H9 (cell line): ENCODE measurements at regions not wholly inside any gene's neighbourhood (a gene's known extent, or its start where the extent isn't known, plus 50 kb on each side); places are given as distances from the start of the nearest gene placed in this dataset.

ENCODE experiments used
- DNase-seq: peaks from one replicate; pipeline ENCODE4 v3.0.0-alpha.2; 2017
- H2AFZ ChIP-seq: one replicate; pipeline ENCODE4 v1.6.1; 2013; ENCODE audit warnings: mild to moderate bottlenecking, low read length, control low read depth, moderate library complexity
- H2AK5ac ChIP-seq: 2 replicates; pipeline ENCODE4 v1.6.1; 2013; ENCODE audit warnings: low read length, control low read depth, mixed read lengths; ENCODE audit not compliant: insufficient read length
- H2BK120ac ChIP-seq: one replicate; pipeline ENCODE4 v1.6.1; 2013; ENCODE audit warnings: low read depth, mild to moderate bottlenecking, low read length, control low read depth, inconsistent platforms; ENCODE audit not compliant: poor library complexity, severe bottlenecking
- H2BK12ac ChIP-seq: 2 replicates; pipeline ENCODE4 v1.6.1; 2013; ENCODE audit warnings: low read length, control low read depth, mixed read lengths, low read depth; ENCODE audit not compliant: insufficient read length
- H2BK15ac ChIP-seq: 2 replicates; pipeline ENCODE4 v1.6.1; 2013; ENCODE audit warnings: low read depth, low read length, control low read depth
- H2BK20ac ChIP-seq: one replicate; pipeline ENCODE4 v1.6.1; 2013; ENCODE audit warnings: low read depth, mild to moderate bottlenecking, low read length, control low read depth, inconsistent platforms; ENCODE audit not compliant: poor library complexity, severe bottlenecking
- H2BK5ac ChIP-seq: 2 replicates; pipeline ENCODE4 v1.6.1; 2013; ENCODE audit warnings: low read length, control low read depth, mixed read lengths; ENCODE audit not compliant: insufficient read length
- H3K14ac ChIP-seq: 2 replicates; pipeline ENCODE4 v1.6.1; 2013; ENCODE audit warnings: low read length, control low read depth; ENCODE audit not compliant: insufficient read depth
- H3K18ac ChIP-seq: 2 replicates; pipeline ENCODE4 v1.6.1; 2013; ENCODE audit warnings: low read depth, mild to moderate bottlenecking, mixed read lengths, low read length, control low read depth; ENCODE audit not compliant: insufficient read length
- H3K23ac ChIP-seq: 2 replicates; pipeline ENCODE4 v1.6.1; 2013; ENCODE audit warnings: low read length, control low read depth, mixed read lengths, low read depth; ENCODE audit not compliant: insufficient read length
- H3K23me2 ChIP-seq: 2 replicates; pipeline ENCODE4 v1.6.1; 2013; ENCODE audit warnings: low read depth, mild to moderate bottlenecking, mixed read lengths, low read length, control low read depth; ENCODE audit not compliant: insufficient read length, poor library complexity, severe bottlenecking
- H3K27ac ChIP-seq: 2 replicates; pipeline ENCODE4 v1.5.1; 2013; ENCODE audit warnings: low read length, control low read depth, mixed read lengths, low read depth; ENCODE audit not compliant: insufficient read length
- H3K27me3 ChIP-seq: 2 replicates; pipeline ENCODE4 v1.6.1; 2013; ENCODE audit warnings: low read length, control low read depth, inconsistent platforms; ENCODE audit not compliant: insufficient read depth
- H3K4ac ChIP-seq: 2 replicates; pipeline ENCODE4 v1.6.1; 2013; ENCODE audit warnings: low read depth, mild to moderate bottlenecking, control low read depth, inconsistent platforms, low read length, moderate library complexity
- H3K4me1 ChIP-seq: 2 replicates; pipeline ENCODE4 v1.6.1; 2013; ENCODE audit warnings: low read length, control low read depth, inconsistent platforms; ENCODE audit not compliant: insufficient read depth
- H3K4me2 ChIP-seq: 2 replicates; pipeline ENCODE4 v1.6.1; 2013; ENCODE audit warnings: low read length, control low read depth, mixed read lengths; ENCODE audit not compliant: insufficient read length, insufficient read depth
- H3K56ac ChIP-seq: 2 replicates; pipeline ENCODE4 v1.6.1; 2013; ENCODE audit warnings: low read depth, mild to moderate bottlenecking, mixed read lengths, low read length, control low read depth; ENCODE audit not compliant: insufficient read length
- H3K79me1 ChIP-seq: 2 replicates; pipeline ENCODE4 v1.6.1; 2013; ENCODE audit warnings: low read depth, mild to moderate bottlenecking, moderate library complexity, low read length, control low read depth, inconsistent platforms; ENCODE audit not compliant: insufficient read depth, poor library complexity, severe bottlenecking
- H3K79me2 ChIP-seq: 2 replicates; pipeline ENCODE4 v1.6.1; 2013; ENCODE audit warnings: low read length, control low read depth, inconsistent platforms; ENCODE audit not compliant: insufficient read depth
- H3K9ac ChIP-seq: 2 replicates; pipeline ENCODE4 v1.6.1; 2013; ENCODE audit warnings: low read length, control low read depth, mixed read lengths; ENCODE audit not compliant: insufficient read length; ENCODE audit errors: extremely low read depth
- H3K9me3 ChIP-seq: one replicate; pipeline ENCODE4 v1.6.1; 2013; ENCODE audit warnings: low read depth, low read length, inconsistent platforms; ENCODE audit not compliant: control insufficient read depth
- H3T11ph ChIP-seq: one replicate; pipeline ENCODE4 v1.6.1; 2013; ENCODE audit warnings: mild to moderate bottlenecking, low read length, control low read depth, inconsistent platforms
- H4K20me1 ChIP-seq: one replicate; pipeline ENCODE4 v1.6.1; 2013; ENCODE audit not compliant: control insufficient read depth, insufficient read length, insufficient read depth
- H4K5ac ChIP-seq: 2 replicates; pipeline ENCODE4 v1.6.1; 2013; ENCODE audit warnings: low read depth, mild to moderate bottlenecking, mixed read lengths, low read length, control low read depth; ENCODE audit not compliant: insufficient read length
- H4K8ac ChIP-seq: replicated peaks from 2 replicates; pipeline ENCODE4 v1.6.1; 2013; ENCODE audit warnings: low read length, control low read depth, mixed read lengths, low read depth; ENCODE audit not compliant: insufficient read length
- H4K91ac ChIP-seq: 2 replicates; pipeline ENCODE4 v1.6.1; 2013; ENCODE audit warnings: low read depth, mild to moderate bottlenecking, moderate library complexity, mixed read lengths, low read length, control low read depth; ENCODE audit not compliant: insufficient read length
- H3K27ac Mint-ChIP-seq, 3 experiments: 2 replicates in 2 of 3; 3 replicates in 1 of 3; pipeline ENCODE4 v1.8.0; 2020 to 2021; ENCODE audit warnings: mixed read lengths in 3 of 3, mild to moderate bottlenecking in 1 of 3, moderate library complexity in 1 of 3
- H3K27me3 Mint-ChIP-seq: 2 replicates; pipeline ENCODE4 v1.8.0; 2021; ENCODE audit warnings: low read depth, mild to moderate bottlenecking, moderate library complexity, mixed read lengths
- H3K36me3 Mint-ChIP-seq, 3 experiments: 2 replicates in 2 of 3; 3 replicates in 1 of 3; pipeline ENCODE4 v1.8.0; 2020 to 2021; ENCODE audit warnings: low read depth in 3 of 3, mixed read lengths in 3 of 3; ENCODE audit not compliant: insufficient read depth in 1 of 3
- H3K4me1 Mint-ChIP-seq, 2 experiments: 2 replicates each; pipeline ENCODE4 v1.8.0; 2020; ENCODE audit warnings: mixed read lengths in 2 of 2
- H3K4me3 Mint-ChIP-seq, 2 experiments: 2 replicates in 1 of 2; 3 replicates in 1 of 2; pipeline ENCODE4 v1.8.0; 2020 to 2021; ENCODE audit warnings: mild to moderate bottlenecking in 2 of 2, mixed read lengths in 2 of 2, moderate library complexity in 1 of 2
- H3K9me3 Mint-ChIP-seq, 2 experiments: 2 replicates in 1 of 2; 3 replicates in 1 of 2; pipeline ENCODE4 v1.8.0; 2020; ENCODE audit warnings: mild to moderate bottlenecking in 2 of 2, mixed read lengths in 2 of 2, moderate library complexity in 1 of 2
- CTCF ChIP-seq: fragments of 200-600 bp; sonication (generic); conservative IDR thresholded peaks from 3 replicates; pipeline ENCODE4 v1.8.0; 2021; ENCODE audit warnings: antibody characterized with exemption, mild to moderate bottlenecking
- WGBS: extraction: QIAGEN DNeasy Blood & Tissue Kit; methylation state at CpG from one replicate; pipeline ENCODE4 v1.1.7; 2013; ENCODE audit warnings: missing lambda C conversion rate, low lambda C conversion rate, mixed read lengths; ENCODE audit not compliant: insufficient read length; ENCODE audit errors: extremely low coverage; 5-methylcytosine and 5-hydroxymethylcytosine counted together

- Histone ChIP-seq H2AFZ (no peak overlapping the region), H3K9ac (no peak overlapping the region), H3K4me1 (no peaks in the 10 kb centered on the region; the same call in 1 of the 2 replicates), H4K8ac (no peak overlapping the region), H4K91ac (no peak overlapping the region), H3K79me2 (no peaks in the 10 kb centered on the region), H2BK120ac (no peak overlapping the region), H3K23me2 (no peaks in the 10 kb centered on the region), H2AK5ac (no peak overlapping the region), H3T11ph (no peak overlapping the region), H4K5ac (no peak overlapping the region), H3K27ac (no peak overlapping the region), H2BK15ac (no peak overlapping the region), H4K20me1 (no peaks in the 10 kb centered on the region), H2BK12ac (no peak overlapping the region), H2BK20ac (no peak overlapping the region), H3K18ac (no peak overlapping the region), H2BK5ac (no peak overlapping the region), H3K14ac (no peak overlapping the region), H3K56ac (no peak overlapping the region), H3K27me3 (no peaks in the 10 kb centered on the region), H3K4ac (no peak overlapping the region), H3K79me1 (no peaks in the 10 kb centered on the region), H3K23ac (no peak overlapping the region), H3K9me3 (no peaks in the 10 kb centered on the region), H3K4me2 (no peak overlapping the region)
- WGBS = no CpG with 5 or more reads among the region's 4 CpGs
- Mint-ChIP-seq H3K4me3 (no peak overlapping the region), H3K9me3 (peaks cover 2 to 9% of the 10 kb centered on the region in 2 experiments; a peak in 3 of 5 replicates), H3K4me1 (peaks cover 9 to 12% of the 10 kb centered on the region in 2 experiments), H3K27me3 (no peaks in the 10 kb centered on the region), H3K27ac (no peak overlapping the region), H3K36me3 (peaks cover 0 to 3% (median 0%) of the 10 kb centered on the region in 3 experiments; a peak in 2 of 7 replicates)
- no peak for TF ChIP-seq CTCF
- no peak for DNase-seq
Observed at GRCh38 chr14:38073641-38074040, 134.1 kb upstream of the SSTR1 start.
